ENCODE measurements at regions not wholly inside any gene's neighbourhood (a gene's known extent, or its start where the extent isn't known, plus 50 kb on each side); places are given as distances from the start of the nearest gene placed in this dataset.
A peak's percentile ranks its signal among the peaks of the same experiment; 100 is the strongest.
"Not testable (repeated sequence)": the region's sequence is repeated elsewhere in the genome, so short reads cannot be mapped to it uniquely, and the experiment has no call there.

- H3K4me3 Mint-ChIP-seq, result no peak overlapping the region
- H3K4me1 Mint-ChIP-seq, result peaks cover 3% of the 10 kb centered on the region
- ATAC-seq, result no peak
- no peaks in the 10 kb centered on the region for H3K9me3 Mint-ChIP-seq
- H3K36me3 Mint-ChIP-seq (ENCODE audit: low read depth), result no peaks in the 10 kb centered on the region
- no peak for DNase-seq
- H3K27me3 Mint-ChIP-seq, result no peaks in the 10 kb centered on the region
- H3K27ac Mint-ChIP-seq, result no peak overlapping the region
Observed at GRCh38 chr7:106535234-106535932, 125.6 kb downstream of the CCDC71L start.

- no peak for ATAC-seq
- no peaks in the 10 kb centered on the region for H3K36me3 Mint-ChIP-seq (ENCODE audit: low read depth)
- no peak overlapping the region for H3K27ac Mint-ChIP-seq
- DNase-seq, result no peak
- no peaks in the 10 kb centered on the region for H3K27me3 Mint-ChIP-seq
- no peak overlapping the region for H3K4me3 Mint-ChIP-seq
- peaks cover 3% of the 10 kb centered on the region for H3K4me1 Mint-ChIP-seq
- H3K9me3 Mint-ChIP-seq, result no peaks in the 10 kb centered on the region
Observed at GRCh38 chr7:106534271-106534846, 126.6 kb downstream of the CCDC71L start.

DNA sequence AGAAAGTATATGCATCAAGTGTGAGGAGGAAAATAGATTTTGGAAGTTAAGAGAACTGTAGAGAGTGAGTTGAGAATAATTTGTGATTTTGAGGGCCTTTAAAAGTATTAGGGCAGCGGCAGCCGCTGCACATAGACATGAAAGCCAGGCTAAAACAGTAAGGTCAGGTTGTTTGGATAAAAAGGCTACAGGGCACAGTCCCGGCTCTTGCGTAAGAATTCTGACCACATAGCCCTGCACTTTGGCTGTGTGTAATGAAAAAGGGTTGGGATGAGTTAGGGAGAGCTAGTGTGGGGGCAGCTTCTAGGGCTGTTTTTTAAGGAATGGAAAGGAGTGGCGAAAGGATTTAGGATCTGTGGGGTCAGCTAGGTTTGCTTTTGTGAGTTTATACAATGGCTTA is 130.8 kb downstream of the CCDC71L start:
- not testable (repeated sequence) for H3K9me3 Mint-ChIP-seq; H3K27ac Mint-ChIP-seq; H3K27me3 Mint-ChIP-seq; DNase-seq; H3K4me1 Mint-ChIP-seq; ATAC-seq; H3K36me3 Mint-ChIP-seq (ENCODE audit: low read depth); H3K4me3 Mint-ChIP-seq

DNA sequence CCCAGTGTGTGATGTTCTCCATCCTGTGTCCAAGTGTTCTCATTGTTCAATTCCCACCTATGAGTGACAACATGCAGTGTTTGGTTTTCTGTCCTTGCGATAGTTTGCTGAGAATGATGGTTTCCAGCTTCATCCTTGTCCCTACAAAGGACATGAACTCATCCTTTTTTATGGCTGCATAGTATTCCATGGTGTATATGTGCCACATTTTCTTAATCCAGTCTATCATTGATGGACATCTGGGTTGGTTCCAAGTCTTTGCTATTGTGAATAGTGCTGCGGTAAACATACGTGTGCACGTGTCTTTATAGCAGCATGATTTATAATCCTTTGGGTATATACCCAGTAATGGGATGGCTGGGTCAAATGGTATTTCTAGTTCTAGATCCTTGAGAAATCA is 134.3 kb downstream of the CCDC71L start:
- DNase-seq; H3K9me3 Mint-ChIP-seq; H3K36me3 Mint-ChIP-seq (ENCODE audit: low read depth); H3K4me3 Mint-ChIP-seq; ATAC-seq; H3K27me3 Mint-ChIP-seq; H3K4me1 Mint-ChIP-seq; H3K27ac Mint-ChIP-seq: not testable (repeated sequence)

GRCh38 chr7:106524690-106525059 is 136.3 kb downstream of the CCDC71L start:
- Mint-ChIP-seq H3K4me3 (no peak overlapping the region), H3K27ac (no peak overlapping the region), H3K4me1 (peaks cover 1% of the 10 kb centered on the region), H3K27me3 (no peaks in the 10 kb centered on the region), H3K9me3 (no peaks in the 10 kb centered on the region), H3K36me3 (ENCODE audit: low read depth) (no peaks in the 10 kb centered on the region)
- ATAC-seq (no peak), DNase-seq (no peak)

- ATAC-seq (no peak), DNase-seq (no peak)
- no peaks in the 10 kb centered on the region for H3K9me3 Mint-ChIP-seq
- H3K36me3 Mint-ChIP-seq (ENCODE audit: low read depth), result no peaks in the 10 kb centered on the region
- peaks cover 10% of the 10 kb centered on the region for H3K27me3 Mint-ChIP-seq
- peaks cover 1% of the 10 kb centered on the region for H3K4me1 Mint-ChIP-seq
- H3K27ac Mint-ChIP-seq, result no peak overlapping the region
- no peak overlapping the region for H3K4me3 Mint-ChIP-seq
Observed at GRCh38 chr7:106523482-106523881, 137.5 kb downstream of the CCDC71L start.

DNA sequence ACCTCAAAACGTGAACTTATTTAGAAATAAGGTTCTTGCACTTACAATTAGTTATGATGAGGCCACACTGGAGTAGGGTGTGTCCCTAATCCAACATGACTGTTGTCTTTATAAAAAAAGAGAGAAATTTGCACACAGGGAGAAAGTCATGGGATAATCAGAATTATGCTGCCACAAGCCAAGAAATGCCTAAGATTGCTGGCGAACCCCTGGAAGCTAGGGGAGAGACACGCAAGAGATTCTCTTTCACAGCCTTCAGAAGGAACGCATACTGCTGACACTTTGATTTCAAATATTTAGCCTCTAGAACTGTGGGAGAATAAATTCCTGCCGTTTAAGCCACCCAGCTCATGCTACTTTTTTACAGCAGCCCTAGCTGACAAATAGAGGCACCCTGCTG is 138.3 kb downstream of the CCDC71L start:
- Mint-ChIP-seq H3K36me3 (ENCODE audit: low read depth) (no peaks in the 10 kb centered on the region), H3K27ac (no peak overlapping the region), H3K9me3 (peaks cover 3% of the 10 kb centered on the region), H3K4me3 (no peak overlapping the region), H3K4me1 (peaks cover 3% of the 10 kb centered on the region), H3K27me3 (peaks cover 16% of the 10 kb centered on the region)
- ATAC-seq (no peak), DNase-seq (no peak)

DNA sequence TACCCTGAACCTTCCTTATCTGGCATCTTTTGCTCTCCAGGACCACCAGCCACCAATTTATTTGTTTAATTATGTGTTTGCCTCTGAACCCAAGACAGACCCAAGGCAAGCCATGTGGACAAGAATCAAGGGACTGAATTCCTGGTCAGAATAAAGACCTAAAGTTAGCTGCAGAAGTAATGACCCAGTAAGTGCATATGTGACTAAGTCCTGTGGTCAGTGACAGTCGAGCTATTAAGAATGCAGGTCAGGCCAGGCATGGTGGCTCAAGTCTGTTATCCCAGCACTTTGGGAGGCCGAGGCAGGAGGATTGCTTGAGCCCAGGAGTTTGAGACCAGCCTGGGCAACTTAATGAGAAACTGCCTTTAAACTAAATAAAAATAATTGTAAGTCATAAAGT is 139.4 kb downstream of the CCDC71L start:
- peaks cover 5% of the 10 kb centered on the region for H3K4me1 Mint-ChIP-seq
- no peak overlapping the region for H3K27ac Mint-ChIP-seq
- peaks cover 13% of the 10 kb centered on the region for H3K9me3 Mint-ChIP-seq
- no peak overlapping the region for H3K4me3 Mint-ChIP-seq
- no peaks in the 10 kb centered on the region for H3K36me3 Mint-ChIP-seq (ENCODE audit: low read depth)
- ATAC-seq (no peak), DNase-seq (no peak)
- H3K27me3 Mint-ChIP-seq, result peaks cover 22% of the 10 kb centered on the region

DNA sequence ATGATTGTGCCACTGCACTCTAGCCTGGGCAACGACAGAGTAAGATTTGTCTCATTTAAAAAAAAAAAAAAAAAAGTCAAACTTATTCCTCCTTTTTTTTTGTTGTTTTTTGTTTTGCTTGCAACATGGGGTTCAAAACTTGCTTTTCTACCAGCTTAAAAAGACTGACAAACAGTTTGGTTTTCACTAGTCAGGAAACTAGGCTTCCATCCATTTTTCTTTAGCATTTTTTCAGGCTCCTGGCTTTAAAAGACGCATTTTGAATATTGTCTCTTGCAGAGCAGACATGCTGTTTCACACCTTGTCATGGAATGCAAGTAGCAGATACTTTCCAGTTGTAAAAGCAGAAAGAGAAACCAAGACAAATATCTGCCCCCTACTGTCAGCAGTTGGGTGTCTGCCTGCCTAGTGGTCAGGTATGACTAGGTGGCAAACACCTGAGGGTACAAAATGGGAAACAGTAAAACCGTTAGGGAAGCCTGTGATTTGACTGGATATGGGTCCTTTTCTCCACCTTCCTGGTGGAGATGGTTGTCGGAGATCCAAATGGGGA is 139.9 kb downstream of the CCDC71L start:
- no peak overlapping the region for H3K4me3 Mint-ChIP-seq
- peak; percentile 52 for ATAC-seq

DNA sequence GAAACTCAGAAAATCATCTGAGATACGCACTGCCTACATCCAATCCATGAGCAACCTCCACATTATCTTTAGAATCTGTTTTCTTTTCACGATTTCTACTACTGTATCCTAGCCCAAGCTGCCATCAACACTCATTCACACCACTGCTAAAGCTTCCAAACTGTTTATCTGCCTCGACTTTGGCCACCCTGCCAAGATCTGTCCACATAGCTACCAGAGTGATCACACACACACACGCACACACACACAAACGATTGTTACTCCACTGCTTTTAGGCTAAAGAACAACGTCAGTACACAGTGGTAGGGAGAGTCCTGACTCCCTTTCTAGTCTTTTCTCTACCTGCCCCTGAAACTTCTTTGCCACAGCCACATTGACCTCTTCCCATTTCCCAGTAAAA is 142.0 kb downstream of the CCDC71L start:
- H3K27ac Mint-ChIP-seq, result no peak overlapping the region
- DNase-seq (no peak), ATAC-seq (no peak)
- peaks cover 35% of the 10 kb centered on the region for H3K27me3 Mint-ChIP-seq
- no peak overlapping the region for H3K4me3 Mint-ChIP-seq
- peaks cover 13% of the 10 kb centered on the region for H3K9me3 Mint-ChIP-seq
- H3K36me3 Mint-ChIP-seq (ENCODE audit: low read depth), result no peaks in the 10 kb centered on the region
- H3K4me1 Mint-ChIP-seq, result peaks cover 5% of the 10 kb centered on the region

More for the DNA sequence above, 139.9 kb downstream of the CCDC71L start:
- Mint-ChIP-seq H3K27ac (no peak overlapping the region), H3K4me1 (peaks cover 5% of the 10 kb centered on the region), H3K9me3 (peaks cover 13% of the 10 kb centered on the region), H3K36me3 (ENCODE audit: low read depth) (no peaks in the 10 kb centered on the region), H3K27me3 (peaks cover 22% of the 10 kb centered on the region)
- no peak for DNase-seq

DNA sequence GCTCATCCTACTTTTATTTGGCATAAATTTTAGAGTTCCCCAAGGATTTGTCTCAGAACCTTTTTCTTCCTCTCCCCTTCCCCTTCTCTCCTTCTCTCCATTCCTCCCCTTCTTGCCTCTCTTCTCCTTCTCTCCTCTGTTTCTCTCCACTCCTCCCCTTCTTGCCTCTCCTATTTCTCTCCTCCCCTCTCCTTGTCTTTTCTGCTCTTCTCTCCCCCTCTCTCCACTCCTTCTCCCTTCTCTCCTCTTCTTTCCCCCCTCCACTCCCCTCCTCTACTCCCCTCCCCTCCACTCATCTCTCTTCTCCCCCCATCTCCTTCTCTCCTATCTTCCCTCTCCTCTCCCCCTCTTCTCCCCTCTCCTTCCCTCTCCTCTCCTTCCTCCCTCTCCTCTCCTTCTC is 142.7 kb downstream of the CCDC71L start:
- H3K4me3 Mint-ChIP-seq, result no peak overlapping the region
- H3K27ac Mint-ChIP-seq, result no peak overlapping the region
- peaks cover 35% of the 10 kb centered on the region for H3K27me3 Mint-ChIP-seq
- ATAC-seq (no peak), DNase-seq (no peak)
- H3K36me3 Mint-ChIP-seq (ENCODE audit: low read depth), result no peaks in the 10 kb centered on the region
- H3K4me1 Mint-ChIP-seq, result peaks cover 4% of the 10 kb centered on the region
- peaks cover 13% of the 10 kb centered on the region for H3K9me3 Mint-ChIP-seq

DNA sequence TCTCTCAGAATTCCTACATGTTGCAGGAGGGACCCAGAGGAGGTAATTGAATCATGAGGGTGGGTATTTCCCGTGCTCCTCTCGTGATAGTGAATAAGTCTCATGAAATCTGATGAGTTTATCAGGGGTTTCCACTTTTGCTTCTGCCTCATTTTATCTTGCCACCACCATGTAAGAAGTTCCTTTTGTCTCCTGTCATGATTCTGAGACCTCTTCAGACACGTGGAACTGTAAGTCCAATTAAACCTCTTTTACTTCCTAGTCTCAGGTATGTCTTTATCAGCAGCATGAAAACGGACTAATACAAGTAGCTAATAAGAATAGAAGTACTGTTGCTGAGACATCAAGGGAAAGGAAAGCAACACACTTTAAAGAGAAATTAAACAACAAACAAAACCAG is 143.4 kb downstream of the CCDC71L start:
- Mint-ChIP-seq H3K4me1 (peaks cover 4% of the 10 kb centered on the region), H3K9me3 (peaks cover 13% of the 10 kb centered on the region), H3K36me3 (ENCODE audit: low read depth) (no peaks in the 10 kb centered on the region), H3K27ac (no peak overlapping the region), H3K27me3 (peaks cover 35% of the 10 kb centered on the region), H3K4me3 (no peak overlapping the region)
- DNase-seq, result no peak
- ATAC-seq, result no peak

GRCh38 chr7:106515321-106515720 is 145.6 kb downstream of the CCDC71L start:
- no peak for DNase-seq
- Mint-ChIP-seq H3K36me3 (ENCODE audit: low read depth) (no peaks in the 10 kb centered on the region), H3K4me1 (peaks cover 4% of the 10 kb centered on the region), H3K9me3 (peaks cover 13% of the 10 kb centered on the region), H3K4me3 (no peak overlapping the region), H3K27me3 (peaks cover 40% of the 10 kb centered on the region), H3K27ac (no peak overlapping the region)
- no peak for ATAC-seq

GRCh38 chr7:106514881-106515280 is 146.1 kb downstream of the CCDC71L start:
- DNase-seq, result no peak
- ATAC-seq, result no peak
- Mint-ChIP-seq H3K27me3 (peaks cover 41% of the 10 kb centered on the region), H3K27ac (no peak overlapping the region), H3K4me3 (no peak overlapping the region), H3K4me1 (peaks cover 4% of the 10 kb centered on the region), H3K36me3 (ENCODE audit: low read depth) (no peaks in the 10 kb centered on the region), H3K9me3 (peaks cover 13% of the 10 kb centered on the region)

DNA sequence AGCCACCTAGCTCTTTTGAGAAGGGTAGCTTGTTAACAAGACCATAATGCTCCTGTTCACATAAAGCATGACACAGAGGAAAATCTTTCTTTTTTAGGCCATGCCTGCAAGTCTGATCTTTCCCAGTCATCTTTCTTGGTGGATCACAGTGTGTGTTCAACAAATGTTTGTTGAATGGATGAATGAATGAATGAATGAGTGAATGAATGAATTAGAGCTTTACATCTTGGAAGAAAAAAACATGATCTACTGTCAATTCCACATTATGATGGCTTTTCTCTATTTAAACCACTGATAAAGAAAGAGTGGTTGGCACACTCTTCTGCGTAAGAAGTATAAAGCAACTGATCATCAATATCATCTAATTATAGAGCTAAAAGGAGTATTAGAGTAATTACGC is 148.7 kb downstream of the CCDC71L start:
- Mint-ChIP-seq H3K4me1 (no peaks in the 10 kb centered on the region), H3K36me3 (ENCODE audit: low read depth) (no peaks in the 10 kb centered on the region), H3K27me3 (peaks cover 28% of the 10 kb centered on the region), H3K27ac (no peak overlapping the region), H3K9me3 (peaks cover 8% of the 10 kb centered on the region), H3K4me3 (no peak overlapping the region)
- DNase-seq, result no peak
- no peak for ATAC-seq
